GM12875 (cell line): ENCODE measurements at regions not wholly inside any gene's neighbourhood (a gene's known extent, or its start where the extent isn't known, plus 50 kb on each side); places are given as distances from the start of the nearest gene placed in this dataset.

Source experiments
- H3K4me3 ChIP-seq: one replicate; pipeline ENCODE4 v1.5.1; 2011; ENCODE audit warnings: low read depth, low read length, control low read depth
- TF ChIP-seq, protein P1 (sequence below): IDR thresholded peaks from 2 replicates; pipeline ENCODE4 v1.5.1; 2011; ENCODE audit warnings: low read depth, mild to moderate bottlenecking, control low read depth, inconsistent platforms, low read length, moderate library complexity, borderline replicate concordance; ENCODE audit not compliant: insufficient read depth

GRCh38 chr3:81293156-81293555 is 468.3 kb downstream of the GBE1 start:
- TF ChIP-seq, protein P1, sequence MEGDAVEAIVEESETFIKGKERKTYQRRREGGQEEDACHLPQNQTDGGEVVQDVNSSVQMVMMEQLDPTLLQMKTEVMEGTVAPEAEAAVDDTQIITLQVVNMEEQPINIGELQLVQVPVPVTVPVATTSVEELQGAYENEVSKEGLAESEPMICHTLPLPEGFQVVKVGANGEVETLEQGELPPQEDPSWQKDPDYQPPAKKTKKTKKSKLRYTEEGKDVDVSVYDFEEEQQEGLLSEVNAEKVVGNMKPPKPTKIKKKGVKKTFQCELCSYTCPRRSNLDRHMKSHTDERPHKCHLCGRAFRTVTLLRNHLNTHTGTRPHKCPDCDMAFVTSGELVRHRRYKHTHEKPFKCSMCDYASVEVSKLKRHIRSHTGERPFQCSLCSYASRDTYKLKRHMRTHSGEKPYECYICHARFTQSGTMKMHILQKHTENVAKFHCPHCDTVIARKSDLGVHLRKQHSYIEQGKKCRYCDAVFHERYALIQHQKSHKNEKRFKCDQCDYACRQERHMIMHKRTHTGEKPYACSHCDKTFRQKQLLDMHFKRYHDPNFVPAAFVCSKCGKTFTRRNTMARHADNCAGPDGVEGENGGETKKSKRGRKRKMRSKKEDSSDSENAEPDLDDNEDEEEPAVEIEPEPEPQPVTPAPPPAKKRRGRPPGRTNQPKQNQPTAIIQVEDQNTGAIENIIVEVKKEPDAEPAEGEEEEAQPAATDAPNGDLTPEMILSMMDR = no peak
- H3K4me3 ChIP-seq = no peak overlapping the region

DNA sequence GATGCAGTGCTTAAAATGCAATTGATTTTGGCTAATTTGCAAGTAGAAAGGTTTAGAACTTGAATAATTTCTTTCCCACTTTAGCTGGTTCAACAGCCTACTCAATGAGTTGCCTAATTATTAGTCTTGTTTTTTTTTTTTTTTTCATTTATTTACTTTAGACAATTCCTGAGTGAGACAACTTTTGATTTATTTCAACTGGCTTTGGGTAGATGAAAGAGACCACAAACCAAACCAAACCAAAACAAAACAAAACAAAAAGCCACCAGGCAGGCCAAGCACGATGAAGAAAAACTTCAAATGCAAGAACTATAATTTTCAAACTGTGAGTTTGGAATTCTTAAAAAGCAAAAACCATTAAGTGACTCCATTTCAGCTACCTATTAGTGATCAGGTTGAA is 469.9 kb downstream of the GBE1 start:
- TF ChIP-seq, protein P1 = no peak
- H3K4me3 ChIP-seq = no peak overlapping the region

GRCh38 chr3:81289676-81290075 is 471.8 kb downstream of the GBE1 start:
- no peak overlapping the region for H3K4me3 ChIP-seq
- TF ChIP-seq, protein P1 = no peak

DNA sequence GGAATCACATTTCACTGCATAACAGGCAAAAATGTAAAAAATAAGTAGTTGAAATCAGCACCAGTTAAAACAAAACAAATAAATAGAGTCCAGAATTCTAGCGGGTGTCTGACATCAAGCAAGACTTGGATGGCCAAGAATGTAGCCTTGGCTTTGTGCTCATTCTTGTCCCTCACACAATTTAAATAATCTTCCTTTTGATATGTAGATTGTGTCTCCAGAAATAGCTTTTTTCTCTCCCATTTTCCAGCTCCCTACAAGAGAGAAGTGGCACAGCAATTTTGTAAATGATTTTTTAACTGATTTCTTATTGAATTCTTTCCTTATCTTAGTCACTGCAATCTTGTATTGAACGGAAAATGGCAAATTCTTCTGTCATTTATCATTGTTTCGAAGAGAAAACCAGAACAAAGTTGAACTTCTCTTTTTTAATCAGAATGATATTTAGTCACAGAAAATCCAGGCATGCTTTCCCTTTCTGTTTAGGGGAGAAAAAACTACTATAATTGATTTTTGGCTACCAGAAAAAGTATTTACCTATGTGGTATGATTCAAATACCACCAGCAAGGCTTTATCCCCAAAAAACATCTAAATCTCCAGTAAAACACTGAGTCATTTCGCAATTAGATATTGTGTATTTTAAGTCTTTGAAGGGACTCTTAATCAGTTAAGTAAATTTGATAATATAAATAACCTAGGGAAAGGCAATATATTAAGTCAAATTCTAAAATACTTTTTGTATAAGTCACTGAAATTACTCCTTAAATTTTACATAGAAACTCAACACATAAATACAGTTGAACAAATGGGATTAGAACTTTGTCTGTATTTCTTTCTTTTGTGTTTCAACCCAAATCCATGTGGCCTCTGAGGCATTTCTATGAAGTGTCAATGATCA is 481.7 kb downstream of the GBE1 start:
- no peak overlapping the region for H3K4me3 ChIP-seq

GRCh38 chr3:81277853-81278252 is 483.6 kb downstream of the GBE1 start:
- TF ChIP-seq, protein P1 = no peak

More for the DNA sequence above, 481.7 kb downstream of the GBE1 start:
- TF ChIP-seq, protein P1 = no peak

DNA sequence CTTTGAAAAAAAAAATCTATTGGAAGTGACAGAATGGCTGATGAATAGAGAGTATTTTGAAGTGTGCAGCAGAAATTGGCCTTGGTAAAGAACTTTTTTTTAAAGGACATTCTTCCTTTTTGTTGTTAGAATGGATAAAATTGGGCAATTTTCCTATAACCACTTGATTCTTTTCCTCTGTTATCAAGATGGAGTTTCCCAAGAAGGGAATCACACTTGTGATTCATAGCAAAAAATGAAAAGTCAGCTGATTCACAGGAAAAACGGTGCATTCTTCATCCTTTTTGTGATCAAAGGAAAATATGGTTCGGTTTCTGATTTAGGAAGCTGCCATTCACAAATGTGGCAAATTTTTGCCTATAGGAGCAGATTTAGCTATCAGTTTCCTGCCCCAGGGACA is 486.8 kb downstream of the GBE1 start:
- TF ChIP-seq, protein P1 = no peak
- H3K4me3 ChIP-seq = no peak overlapping the region

More at GRCh38 chr3:81277853-81278252, 483.6 kb downstream of the GBE1 start:
- no peak overlapping the region for H3K4me3 ChIP-seq

DNA sequence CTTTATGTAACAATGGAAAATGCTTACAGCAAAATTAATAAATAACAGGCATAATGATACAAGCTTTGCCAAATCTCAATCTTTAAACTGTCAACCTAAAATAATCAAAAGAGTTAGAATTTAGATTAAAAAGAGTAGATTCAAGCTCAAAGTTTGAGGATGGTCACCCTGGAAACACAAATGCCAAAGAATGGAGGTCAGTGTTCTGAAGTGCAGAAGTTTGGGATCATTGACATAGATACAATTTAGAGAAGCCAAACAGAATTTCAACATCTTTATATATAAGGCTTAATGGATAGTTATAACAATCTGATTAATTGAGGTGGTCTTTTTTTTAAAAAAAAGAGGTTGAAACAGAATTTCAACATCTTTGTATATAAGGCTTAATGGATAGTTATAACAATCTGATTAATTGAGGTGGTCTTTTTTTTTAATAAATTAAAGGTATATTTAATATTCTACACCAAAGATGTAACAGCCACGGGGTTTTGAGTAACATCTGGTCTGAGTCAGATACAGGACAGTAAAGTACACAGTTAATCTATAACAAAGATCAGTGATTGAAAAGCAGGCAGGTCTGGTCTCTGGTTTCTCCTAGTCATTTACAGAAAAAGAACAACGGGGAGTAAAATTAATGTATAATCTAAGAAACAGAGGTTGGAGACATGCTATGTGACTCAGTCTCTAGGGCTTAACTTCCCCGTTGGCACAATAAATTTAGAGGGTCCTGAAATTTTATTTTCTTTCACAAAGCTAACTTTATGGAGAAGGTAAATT is 490.7 kb downstream of the GBE1 start:
- H3K4me3 ChIP-seq = no peak overlapping the region
- TF ChIP-seq, protein P1 = no peak
